HG03025 (cell line): ENCODE measurements at regions not wholly inside any gene's neighbourhood (a gene's known extent, or its start where the extent isn't known, plus 50 kb on each side); places are given as distances from the start of the nearest gene placed in this dataset.
"Not testable (repeated sequence)": the region's sequence is repeated elsewhere in the genome, so short reads cannot be mapped to it uniquely, and the experiment has no call there.

Experiments
- ATAC-seq: cut with Tn5 transposase; IDR thresholded peaks from one replicate; pipeline ENCODE4 v1.9.1; 2021; ENCODE audit warnings: mild to moderate bottlenecking, moderate library complexity; ENCODE audit not compliant: unreplicated experiment, low FRiP score

DNA sequence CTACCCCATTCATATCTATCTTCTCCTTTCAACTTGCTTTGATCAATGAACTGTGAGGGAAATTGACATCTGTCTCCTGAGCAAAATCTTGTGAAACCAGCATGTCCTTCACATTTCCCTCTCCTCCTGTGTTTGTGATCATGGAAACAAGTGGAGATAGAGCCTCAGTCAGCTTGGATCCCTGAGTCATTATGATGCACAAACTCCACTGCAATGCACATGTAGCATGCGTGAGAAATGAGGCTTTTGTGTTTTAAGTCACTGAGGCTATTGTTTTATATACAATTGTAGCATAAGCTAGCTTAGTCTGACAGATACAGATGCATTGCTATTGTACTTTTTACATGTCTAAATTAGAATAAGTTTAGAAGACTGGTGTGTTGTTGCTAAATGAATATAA is 85.2 kb upstream of the HNMT start:
- no peak for ATAC-seq

GRCh38 chr2:137881711-137882110 is 82.6 kb upstream of the HNMT start:
- no peak for ATAC-seq

GRCh38 chr2:137886083-137886831 is 78.0 kb upstream of the HNMT start:
- no peak for ATAC-seq

GRCh38 chr2:137888845-137889244 is 75.4 kb upstream of the HNMT start:
- no peak for ATAC-seq

- no peak for ATAC-seq
Observed at GRCh38 chr2:137892739-137893138, 71.5 kb upstream of the HNMT start.

GRCh38 chr2:137893145-137893544 is 71.1 kb upstream of the HNMT start:
- no peak for ATAC-seq

DNA sequence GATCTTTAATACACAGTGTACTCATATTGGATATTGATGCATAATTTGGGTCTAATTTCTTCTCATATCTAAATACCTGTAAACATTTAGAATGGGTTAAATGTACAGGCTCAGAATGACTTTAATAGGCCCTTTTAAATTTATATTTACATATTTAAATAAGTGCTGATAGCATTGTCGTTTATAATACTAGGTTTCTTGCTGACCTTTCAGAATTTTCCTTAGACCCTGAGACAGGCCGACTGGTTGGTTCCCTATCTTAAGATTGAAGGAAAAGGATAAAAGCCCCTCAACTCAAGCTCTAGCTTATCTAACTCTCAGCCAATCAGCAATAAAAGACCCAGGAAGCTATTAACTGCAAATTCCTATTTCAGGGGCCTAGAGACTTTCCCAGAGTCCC is 67.8 kb upstream of the HNMT start:
- no peak for ATAC-seq

- no peak for ATAC-seq
Observed at GRCh38 chr2:137897082-137897481, 67.2 kb upstream of the HNMT start.

DNA sequence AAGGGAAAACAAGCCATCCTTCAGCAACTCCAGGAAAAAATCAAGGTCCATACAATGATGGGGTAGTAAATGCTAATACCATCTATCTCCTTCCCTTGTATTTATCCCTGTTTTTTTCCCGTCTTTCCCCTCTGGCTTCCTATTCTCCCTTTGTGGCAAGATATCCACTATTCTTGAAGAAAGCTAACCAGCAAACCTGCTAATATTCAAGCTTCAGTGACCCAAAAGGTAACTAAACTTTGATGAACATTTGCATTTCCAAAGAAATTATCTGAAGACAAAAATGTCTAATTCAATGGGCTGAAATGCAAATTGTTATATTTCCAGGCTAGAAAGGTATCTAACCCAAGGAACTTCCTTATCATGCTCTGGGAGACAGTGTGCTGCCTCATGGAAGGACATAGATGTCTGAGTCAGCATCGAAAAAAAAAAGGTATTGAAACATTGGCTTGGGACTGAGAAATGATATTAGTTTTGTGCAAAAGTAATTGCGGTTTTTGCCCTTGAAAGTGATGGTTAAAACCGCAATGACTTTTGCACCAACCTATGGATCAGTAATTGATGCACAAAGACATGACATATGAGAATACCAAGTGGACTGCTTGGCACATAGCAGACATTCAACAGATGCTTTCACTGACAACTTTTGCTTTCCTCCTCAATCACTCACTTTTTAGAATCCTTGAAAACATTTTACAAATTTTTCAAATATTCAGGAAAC is 63.7 kb upstream of the HNMT start:
- ATAC-seq, result no peak

DNA sequence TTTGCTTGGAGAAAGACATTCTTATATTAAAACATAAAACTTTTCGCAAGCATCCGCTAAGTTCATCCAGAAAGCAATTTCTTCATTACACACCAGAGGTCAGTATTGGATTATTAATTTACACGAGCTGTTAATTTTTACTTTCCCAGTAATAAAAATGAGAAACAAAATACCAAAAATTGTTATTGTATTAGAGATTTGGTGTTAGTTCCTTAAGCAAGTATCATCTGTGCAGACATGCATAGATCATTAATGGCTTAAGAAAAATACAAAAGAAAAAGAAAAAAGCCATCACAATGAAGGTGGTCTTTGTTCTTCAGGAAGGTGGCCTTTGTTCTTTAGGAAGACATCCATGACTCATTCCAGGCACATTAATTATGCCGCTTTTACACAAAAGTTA is 53.6 kb upstream of the HNMT start:
- ATAC-seq, result no peak

DNA sequence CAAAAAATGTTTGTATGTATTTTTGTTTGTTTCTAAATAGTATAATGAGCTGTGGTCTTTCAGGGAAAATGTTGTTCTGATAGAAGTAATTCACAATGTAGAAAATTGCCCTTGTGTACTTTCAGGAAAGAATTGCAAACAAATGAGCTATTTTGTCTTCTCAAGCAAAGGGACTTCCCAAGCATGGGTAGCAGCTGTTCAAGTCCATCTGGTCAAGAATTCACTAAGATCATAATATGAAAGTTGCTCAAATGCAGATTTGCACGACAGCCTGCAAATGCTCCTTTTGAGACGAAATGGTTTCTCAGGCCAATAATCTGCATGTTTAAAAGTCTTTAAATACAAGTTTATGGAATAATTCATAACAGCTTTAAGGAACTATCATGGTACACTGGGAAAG is 51.9 kb upstream of the HNMT start:
- no peak for ATAC-seq

DNA sequence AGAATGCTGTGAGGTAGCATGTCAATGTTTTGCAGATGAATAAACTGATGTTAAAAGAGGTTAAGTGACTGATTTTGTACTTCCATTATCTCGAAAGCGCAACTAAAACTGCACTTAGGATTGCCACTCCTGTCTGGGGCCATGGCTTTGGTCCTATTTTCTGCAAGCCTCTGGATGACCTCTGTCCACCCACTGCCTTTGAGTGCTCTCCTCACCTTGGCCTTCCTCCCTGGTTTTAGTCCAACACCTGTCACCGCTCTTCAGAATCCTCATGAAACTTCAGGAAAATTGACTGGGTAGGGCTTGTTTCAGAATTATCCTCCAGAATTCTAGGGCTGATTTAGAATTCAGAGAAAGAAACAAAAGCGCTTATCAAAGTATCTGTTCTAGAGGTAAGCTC is 51.1 kb upstream of the HNMT start:
- ATAC-seq, result no peak

GRCh38 chr2:137913648-137914047 is 50.6 kb upstream of the HNMT start:
- ATAC-seq, result not testable (repeated sequence)
